ENCODE measurements at regions not wholly inside any gene's neighbourhood (a gene's known extent, or its start where the extent isn't known, plus 50 kb on each side); places are given as distances from the start of the nearest gene placed in this dataset.

GRCh38 chr9:89788434-89788833 lies 183.6 kb downstream of the GADD45G start:
- TF ChIP-seq POLR2AphosphoS5 (IDR thresholded peaks at IDR 0.05; ENCODE audit: borderline replicate concordance, low read depth, low read length) (no peak), FOXP2 (optimal IDR thresholded peaks at IDR 0.05; ENCODE audit: control extremely low read depth, extremely low read length, insufficient read depth) (no peak), EZH2 (IDR thresholded peaks at IDR 0.05) (no peak)
